Upper lobe of left lung (tissue), 6 donors: ENCODE measurements at regions not wholly inside any gene's neighbourhood (a gene's known extent, or its start where the extent isn't known, plus 50 kb on each side); places are given as distances from the start of the nearest gene placed in this dataset.

Experiments used
- ATAC-seq, 2 donors: fragments of 200-7000 bp; cut with Tn5 transposase; one replicate each; pipeline ENCODE4 v1.9.1; 2022; ENCODE audit warnings: mild to moderate bottlenecking in 2 of 2, moderate library complexity in 2 of 2; ENCODE audit not compliant: low FRiP score in 2 of 2
- DNase-seq, 2 donors: peaks; one replicate each; pipeline ENCODE4 v3.0.0-alpha.2; 2019 to 2020
- H3K27ac ChIP-seq, 4 donors: fragments of 200-600 bp; sonication (generic); one replicate each; pipeline ENCODE4 v1.5.1; 2016 to 2019
- H3K27me3 ChIP-seq, 4 donors: fragments of 200-600 bp; sonication (generic); one replicate each; pipeline ENCODE4 v1.5.1; 2017 to 2019
- H3K36me3 ChIP-seq, 4 donors: fragments of 200-600 bp; sonication (generic); one replicate each; pipeline ENCODE4 v1.5.1; 2016 to 2019
- H3K4me1 ChIP-seq, 4 donors: fragments of 200-600 bp; sonication (generic); one replicate each; pipeline ENCODE4 v1.5.1; 2018 to 2019
- H3K4me3 ChIP-seq, 4 donors: fragments of 200-600 bp; sonication (generic); one replicate each; pipeline ENCODE4 v1.5.1; 2017 to 2019; ENCODE audit warnings: mild to moderate bottlenecking in 2 of 4, moderate library complexity in 1 of 4
- H3K9me3 ChIP-seq, 4 donors: fragments of 200-600 bp; sonication (generic); one replicate each; pipeline ENCODE4 v1.5.1; 2018 to 2019
- CTCF ChIP-seq, 6 experiments: fragments of 450-650 bp in 4 of 6; fragments of 200-600 bp in 2 of 6; sonication (generic) in 2 of 6; IDR thresholded peaks; one replicate each; pipeline ENCODE4 v1.5.1; 2016 to 2019; ENCODE audit warnings: antibody characterized with exemption in 6 of 6
- EP300 ChIP-seq, 4 donors: sonication (generic); formaldehyde crosslinking; IDR thresholded peaks; one replicate each; pipeline ENCODE4 v1.5.1; 2017; ENCODE audit warnings: antibody characterized with exemption in 4 of 4, control low read depth in 2 of 4
- POLR2A ChIP-seq, 4 donors: fragments of 450-650 bp; IDR thresholded peaks; one replicate each; pipeline ENCODE4 v1.5.1; 2016 to 2017; ENCODE audit warnings: antibody characterized with exemption in 4 of 4, mild to moderate bottlenecking in 2 of 4
- POLR2AphosphoS5 ChIP-seq, 2 donors: sonication (generic); formaldehyde crosslinking; IDR thresholded peaks; one replicate each; pipeline ENCODE4 v1.5.1; 2017; ENCODE audit warnings: antibody characterized with exemption in 2 of 2
- WGBS, 2 donors: methylation state at CpG; one replicate each; pipeline ENCODE4 v1.1.5; 2017 to 2018; 5-methylcytosine and 5-hydroxymethylcytosine counted together
- donor health status: DM: no; HTN: no; CAD: no; lungs with moderate emphysema.
- donor health status: DM: no; HTN: yes; CAD: no; lungs with severe emphysema.

- no peaks in the 10 kb centered on the region for H3K9me3 ChIP-seq
- no peak for DNase-seq
- TF ChIP-seq EP300 (IDR thresholded peaks at IDR 0.05) (no peak), POLR2A (IDR thresholded peaks at IDR 0.05) (no peak)
- H3K27ac ChIP-seq, result no peak overlapping the region
- H3K27me3 ChIP-seq, result no peaks in the 10 kb centered on the region
- no peaks in the 10 kb centered on the region for H3K36me3 ChIP-seq
- ATAC-seq, result no peak
- 92 to 96% methylated on average over 6 of the region's 6 CpGs for WGBS, 2 donors
- H3K4me1 ChIP-seq, result no peaks in the 10 kb centered on the region
- H3K4me3 ChIP-seq, result no peak overlapping the region
Measured at GRCh38 chr9:87073692-87074091, 126.4 kb upstream of the GAS1 start.

DNA sequence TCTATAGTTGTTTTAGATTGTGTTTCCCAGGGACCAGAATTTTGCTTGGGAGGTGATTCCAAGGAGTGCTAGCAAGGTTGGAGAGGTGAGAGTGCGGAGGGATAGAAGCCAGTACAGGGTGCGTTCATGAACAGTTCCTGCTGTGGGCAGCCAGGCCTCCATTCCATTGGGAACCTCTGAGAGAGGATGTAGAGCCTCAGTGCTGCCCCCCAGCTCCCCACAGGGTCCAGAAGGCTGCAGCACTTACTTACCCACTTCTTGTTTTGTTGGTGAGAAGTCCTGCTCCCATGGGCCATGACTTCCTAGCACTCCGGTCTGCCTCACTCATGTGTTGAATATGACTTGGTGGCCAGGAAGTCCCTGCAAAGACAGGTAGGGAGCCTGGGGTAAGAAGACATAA is 128.2 kb upstream of the GAS1 start:
- WGBS, 2 donors, result 88 to 92% methylated on average over 3 of the region's 3 CpGs
- TF ChIP-seq CTCF (IDR thresholded peaks at IDR 0.05) (no peak), EP300 (IDR thresholded peaks at IDR 0.05) (no peak), POLR2A (IDR thresholded peaks at IDR 0.05) (no peak), POLR2AphosphoS5 (IDR thresholded peaks at IDR 0.05) (no peak)
- ATAC-seq (peak in 1 of 2 donors; percentile 47), DNase-seq (no peak)
- no peaks in the 10 kb centered on the region for H3K9me3 ChIP-seq
- no peak overlapping the region for H3K4me3 ChIP-seq
- H3K27ac ChIP-seq, result no peak overlapping the region
- H3K4me1 ChIP-seq, result no peaks in the 10 kb centered on the region
- no peaks in the 10 kb centered on the region for H3K36me3 ChIP-seq
- H3K27me3 ChIP-seq, result no peaks in the 10 kb centered on the region

DNA sequence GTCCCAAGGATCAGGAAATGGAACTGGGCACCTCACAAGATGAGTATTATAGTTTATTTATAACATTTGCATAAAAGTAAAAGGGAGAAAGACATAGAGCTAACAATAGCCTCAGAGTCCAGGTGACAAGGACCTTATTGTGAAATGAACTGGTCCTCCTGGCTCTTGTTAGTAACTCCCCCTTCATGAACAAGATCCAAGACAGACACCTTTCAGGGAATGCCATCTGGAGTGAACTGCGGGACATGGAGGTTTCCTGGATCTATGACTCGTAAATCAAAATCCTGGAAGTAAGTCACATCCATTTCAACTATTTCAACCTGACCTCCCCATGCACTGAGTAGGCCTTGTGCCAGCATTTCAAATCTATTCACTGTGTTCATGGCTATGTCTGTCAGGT is 129.5 kb upstream of the GAS1 start:
- no peaks in the 10 kb centered on the region for H3K36me3 ChIP-seq
- TF ChIP-seq POLR2AphosphoS5 (IDR thresholded peaks at IDR 0.05) (no peak), CTCF (IDR thresholded peaks at IDR 0.05) (no peak), EP300 (IDR thresholded peaks at IDR 0.05) (no peak), POLR2A (IDR thresholded peaks at IDR 0.05) (no peak)
- ATAC-seq (no peak), DNase-seq (no peak)
- no peaks in the 10 kb centered on the region for H3K4me1 ChIP-seq
- no peaks in the 10 kb centered on the region for H3K9me3 ChIP-seq
- H3K4me3 ChIP-seq, result no peak overlapping the region
- 79 to 84% methylated on average over 2 of the region's 2 CpGs for WGBS, 2 donors
- H3K27me3 ChIP-seq, result no peaks in the 10 kb centered on the region
- no peak overlapping the region for H3K27ac ChIP-seq

DNA sequence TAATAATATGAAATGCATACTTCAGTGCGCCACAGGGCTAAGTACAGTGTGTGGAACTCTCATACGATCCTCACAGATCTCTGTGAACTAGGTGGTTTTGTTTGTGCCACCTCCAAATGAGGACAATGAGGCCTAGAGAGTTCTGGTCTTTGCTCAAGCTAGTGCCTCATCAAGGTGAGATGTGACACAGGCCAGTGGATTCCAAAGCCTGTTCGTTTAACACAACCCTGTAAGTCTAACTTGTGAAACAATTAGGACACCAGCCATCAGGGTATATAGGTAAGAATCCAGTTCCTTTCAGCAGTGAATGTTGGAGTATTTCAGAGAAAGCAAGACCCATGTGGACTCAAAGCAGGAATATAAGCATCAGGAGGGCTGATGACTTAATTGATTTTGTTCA is 130.7 kb upstream of the GAS1 start:
- TF ChIP-seq EP300 (IDR thresholded peaks at IDR 0.05), result no peak
- no peak for TF ChIP-seq POLR2AphosphoS5 (IDR thresholded peaks at IDR 0.05)
- no peak for TF ChIP-seq POLR2A (IDR thresholded peaks at IDR 0.05)
- TF ChIP-seq CTCF (IDR thresholded peaks at IDR 0.05), result no peak
- ATAC-seq, result no peak
- Histone ChIP-seq H3K27me3 (no peaks in the 10 kb centered on the region), H3K4me1 (no peaks in the 10 kb centered on the region), H3K36me3 (no peaks in the 10 kb centered on the region), H3K27ac (no peak overlapping the region), H3K4me3 (no peak overlapping the region), H3K9me3 (no peaks in the 10 kb centered on the region)
- 77 to 100% methylated on average over 3 of the region's 3 CpGs for WGBS, 2 donors
- no peak for DNase-seq

GRCh38 chr9:87080512-87081264 is 133.4 kb upstream of the GAS1 start:
- WGBS, 2 donors, result 64% methylated on average over 7 of the region's 7 CpGs
- Histone ChIP-seq H3K36me3 (no peaks in the 10 kb centered on the region), H3K4me1 (no peaks in the 10 kb centered on the region), H3K27ac (no peak overlapping the region), H3K4me3 (no peak overlapping the region), H3K27me3 (no peaks in the 10 kb centered on the region), H3K9me3 (no peaks in the 10 kb centered on the region)
- DNase-seq (no peak), ATAC-seq (no peak)
- TF ChIP-seq POLR2A (IDR thresholded peaks at IDR 0.05), result no peak
- no peak for TF ChIP-seq POLR2AphosphoS5 (IDR thresholded peaks at IDR 0.05)
- TF ChIP-seq EP300 (IDR thresholded peaks at IDR 0.05), result no peak
- no peak for TF ChIP-seq CTCF (IDR thresholded peaks at IDR 0.05)
